ENCODE measurements at regions not wholly inside any gene's neighbourhood (a gene's known extent, or its start where the extent isn't known, plus 50 kb on each side); places are given as distances from the start of the nearest gene placed in this dataset.
"Not testable (repeated sequence)": the region's sequence is repeated elsewhere in the genome, so short reads cannot be mapped to it uniquely, and the experiment has no call there.

DNA sequence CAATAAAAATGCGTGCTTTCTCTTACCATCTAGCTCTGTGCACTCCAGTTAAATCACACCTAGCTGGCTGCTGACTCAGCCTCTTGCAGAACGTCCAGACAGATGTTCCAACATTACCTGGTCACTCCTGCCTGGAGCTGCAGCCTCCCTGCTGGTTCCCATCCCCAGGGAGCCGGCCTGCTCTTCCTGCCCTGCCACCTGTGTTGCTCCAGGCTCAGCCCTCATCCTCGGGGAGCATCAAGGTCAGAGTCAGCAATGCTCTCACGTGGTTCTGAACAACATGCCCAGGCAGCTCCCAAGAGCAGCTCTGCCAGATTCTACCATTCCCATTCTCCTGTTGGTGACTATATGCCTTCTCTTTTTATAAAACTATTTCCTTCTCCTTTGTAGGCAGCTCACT is 81.3 kb downstream of the GADD45G start:
- DNase-seq (no peak), ATAC-seq (no peak)
- CTCF ChIA-PET: no interaction called here
- H3K36me3 Mint-ChIP-seq (ENCODE audit: low read depth): no peaks in the 10 kb centered on the region
- H3K27me3 Mint-ChIP-seq (ENCODE audit: low read depth): peaks cover 7% of the 10 kb centered on the region
- peak overlapping the region; percentile 23 for H3K27ac Mint-ChIP-seq
- no peak overlapping the region for H3K4me3 Mint-ChIP-seq
- no peaks in the 10 kb centered on the region for H3K9me3 Mint-ChIP-seq (ENCODE audit: insufficient read depth)
- POLR2A ChIA-PET: interaction anchor here (0.8 kb wide), 1 partner anchor 11 kb away, joined by 3 read pairs; no protein-coding TSS in a partner anchor
- peaks cover 22% of the 10 kb centered on the region for H3K4me1 Mint-ChIP-seq (ENCODE audit: low read depth)

GRCh38 chr9:89686621-89687020 is 81.8 kb downstream of the GADD45G start:
- no peaks in the 10 kb centered on the region for H3K9me3 Mint-ChIP-seq (ENCODE audit: insufficient read depth)
- CTCF ChIA-PET: no interaction called here

GRCh38 chr9:89687188-89687587 is 82.4 kb downstream of the GADD45G start:
- CTCF ChIA-PET: interaction anchor here (1.0 kb wide), 1 partner anchor 11 kb away, joined by 3 read pairs; no protein-coding TSS in a partner anchor
- peaks cover 7% of the 10 kb centered on the region for H3K27me3 Mint-ChIP-seq (ENCODE audit: low read depth)
- no peak for DNase-seq
- H3K9me3 Mint-ChIP-seq (ENCODE audit: insufficient read depth): no peaks in the 10 kb centered on the region
- no peak for ATAC-seq
- peaks cover 30% of the 10 kb centered on the region for H3K4me1 Mint-ChIP-seq (ENCODE audit: low read depth)
- no peak overlapping the region for H3K4me3 Mint-ChIP-seq
- H3K36me3 Mint-ChIP-seq (ENCODE audit: low read depth): no peaks in the 10 kb centered on the region
- POLR2A ChIA-PET: no interaction called here
- H3K27ac Mint-ChIP-seq: no peak overlapping the region

More at GRCh38 chr9:89686621-89687020, 81.8 kb downstream of the GADD45G start:
- Mint-ChIP-seq H3K27ac (no peak overlapping the region), H3K4me1 (ENCODE audit: low read depth) (peaks cover 27% of the 10 kb centered on the region), H3K27me3 (ENCODE audit: low read depth) (peaks cover 7% of the 10 kb centered on the region), H3K36me3 (ENCODE audit: low read depth) (no peaks in the 10 kb centered on the region), H3K4me3 (no peak overlapping the region)
- POLR2A ChIA-PET: interaction anchor here (0.8 kb wide), 1 partner anchor 11 kb away, joined by 3 read pairs; no protein-coding TSS in a partner anchor
- ATAC-seq: no peak
- DNase-seq: no peak

DNA sequence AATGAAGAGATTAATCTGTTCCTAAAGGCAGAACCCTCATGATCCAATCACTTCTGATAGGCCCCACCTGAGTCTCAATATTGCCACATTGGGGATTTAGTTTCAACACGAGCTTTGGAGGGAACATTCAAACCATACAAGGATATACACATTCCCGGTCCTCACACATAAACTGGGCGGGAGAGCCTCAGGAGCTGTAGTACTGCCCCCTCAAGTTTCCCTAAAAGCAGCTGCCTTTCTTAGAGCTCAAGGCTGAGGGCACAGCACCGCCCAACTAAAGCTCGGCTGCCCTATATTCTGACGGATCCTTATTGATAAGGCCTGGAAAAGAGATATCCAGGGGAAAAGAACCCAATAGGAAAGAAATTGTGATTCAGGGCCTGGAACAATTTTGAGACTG is 83.0 kb downstream of the GADD45G start:
- no peak overlapping the region for H3K4me3 Mint-ChIP-seq
- H3K9me3 Mint-ChIP-seq (ENCODE audit: insufficient read depth): no peaks in the 10 kb centered on the region
- peaks cover 7% of the 10 kb centered on the region for H3K27me3 Mint-ChIP-seq (ENCODE audit: low read depth)
- no peak for DNase-seq
- no peak for ATAC-seq
- POLR2A ChIA-PET: interaction anchor here (0.8 to 1.0 kb wide), 2 partner anchors 13 to 83 kb away, joined by 3 to 5 read pairs; partner anchors contain the start of gene GADD45G
- CTCF ChIA-PET: interaction anchor here (0.6 to 1.0 kb wide), 3 partner anchors 10 to 345 kb away, joined by 3 read pairs; no protein-coding TSS in a partner anchor
- H3K4me1 Mint-ChIP-seq (ENCODE audit: low read depth): peaks cover 34% of the 10 kb centered on the region
- no peaks in the 10 kb centered on the region for H3K36me3 Mint-ChIP-seq (ENCODE audit: low read depth)
- no peak overlapping the region for H3K27ac Mint-ChIP-seq

DNA sequence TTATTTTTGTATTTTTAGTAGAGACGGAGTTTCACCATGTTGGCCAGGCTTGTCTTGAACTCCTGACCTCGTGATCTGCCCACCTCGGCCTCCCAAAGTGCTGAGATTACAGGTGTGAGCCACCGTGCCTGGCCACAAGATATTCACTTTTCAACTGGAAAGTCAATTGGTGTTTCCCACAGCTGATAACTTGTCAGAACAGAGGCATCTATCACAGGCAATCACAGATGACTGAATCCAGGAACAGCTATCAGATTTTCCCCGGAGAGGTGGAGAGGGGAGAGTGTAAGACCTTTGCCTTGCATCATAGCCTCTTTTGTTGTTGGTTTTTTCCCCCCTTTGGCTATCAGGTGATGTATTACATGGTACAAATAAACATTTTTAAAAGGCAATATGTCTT is 84.5 kb downstream of the GADD45G start:
- ATAC-seq; DNase-seq; POLR2A ChIA-PET; H3K9me3 Mint-ChIP-seq (ENCODE audit: insufficient read depth); H3K27me3 Mint-ChIP-seq (ENCODE audit: low read depth); H3K4me3 Mint-ChIP-seq; H3K36me3 Mint-ChIP-seq (ENCODE audit: low read depth); H3K27ac Mint-ChIP-seq; CTCF ChIA-PET: not testable (repeated sequence)
- H3K4me1 Mint-ChIP-seq (ENCODE audit: low read depth): peaks cover 39% of the 10 kb centered on the region

- ChIA-PET CTCF (interaction anchor here (0.7 to 1.9 kb wide), 3 partner anchors 35 to 60 kb away, joined by 3 to 4 read pairs (median 3); no protein-coding TSS in a partner anchor), POLR2A (interaction anchor here (0.9 to 4.3 kb wide), 3 partner anchors 12 to 86 kb away, joined by 3 to 17 read pairs (median 5); partner anchors contain the start of gene GADD45G)
- H3K9me3 Mint-ChIP-seq (ENCODE audit: insufficient read depth): no peaks in the 10 kb centered on the region
- H3K27me3 Mint-ChIP-seq (ENCODE audit: low read depth): peaks cover 7% of the 10 kb centered on the region
- peaks cover 39% of the 10 kb centered on the region for H3K4me1 Mint-ChIP-seq (ENCODE audit: low read depth)
- ATAC-seq (peak; percentile 79), DNase-seq (no peak)
- no peaks in the 10 kb centered on the region for H3K36me3 Mint-ChIP-seq (ENCODE audit: low read depth)
- peak overlapping the region; percentile 66 for H3K27ac Mint-ChIP-seq
- no peak overlapping the region for H3K4me3 Mint-ChIP-seq
These were observed 85.6 kb downstream of the GADD45G start for GRCh38 chr9:89690334-89690912.

- Mint-ChIP-seq H3K27me3 (ENCODE audit: low read depth) (no peaks in the 10 kb centered on the region), H3K9me3 (ENCODE audit: insufficient read depth) (no peaks in the 10 kb centered on the region), H3K4me1 (ENCODE audit: low read depth) (peaks cover 60% of the 10 kb centered on the region), H3K27ac (no peak overlapping the region), H3K36me3 (ENCODE audit: low read depth) (peaks cover 2% of the 10 kb centered on the region), H3K4me3 (no peak overlapping the region)
- CTCF ChIA-PET: interaction anchor here (1.7 kb wide), 1 partner anchor 93 kb away, joined by 5 read pairs; no protein-coding TSS in a partner anchor
- POLR2A ChIA-PET: interaction anchor here (2.2 kb wide), 1 partner anchor 48 kb away, joined by 8 read pairs; no protein-coding TSS in a partner anchor
- ATAC-seq (no peak), DNase-seq (no peak)
These were observed 90.7 kb downstream of the GADD45G start for GRCh38 chr9:89695441-89695891.

DNA sequence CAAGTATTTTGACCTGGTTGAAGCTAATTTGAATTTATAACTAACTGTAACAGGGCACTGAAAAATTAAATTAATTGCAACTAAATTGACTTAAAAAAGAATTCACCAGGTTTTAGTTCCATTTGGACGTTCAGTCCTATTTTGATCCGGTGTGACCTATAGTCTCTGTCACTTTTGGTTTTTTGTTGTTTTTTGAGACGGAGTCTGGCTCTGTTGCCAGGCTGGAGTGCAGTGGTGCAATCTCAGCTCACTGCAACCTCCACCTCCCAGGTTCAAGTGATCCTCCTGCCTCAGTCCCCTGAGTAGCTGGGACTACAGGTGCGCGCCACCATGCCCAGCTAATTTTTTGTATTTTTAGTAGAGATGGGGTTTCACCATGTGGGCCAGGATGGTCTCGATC is 91.2 kb downstream of the GADD45G start:
- H3K27ac Mint-ChIP-seq; H3K36me3 Mint-ChIP-seq (ENCODE audit: low read depth); H3K4me3 Mint-ChIP-seq; ATAC-seq; H3K27me3 Mint-ChIP-seq (ENCODE audit: low read depth); DNase-seq; H3K9me3 Mint-ChIP-seq (ENCODE audit: insufficient read depth): not testable (repeated sequence)
- peaks cover 58% of the 10 kb centered on the region for H3K4me1 Mint-ChIP-seq (ENCODE audit: low read depth)
- POLR2A ChIA-PET: interaction anchor here (2.2 kb wide), 1 partner anchor 47 kb away, joined by 8 read pairs; no protein-coding TSS in a partner anchor
- CTCF ChIA-PET: interaction anchor here (1.7 kb wide), 1 partner anchor 93 kb away, joined by 5 read pairs; no protein-coding TSS in a partner anchor

GRCh38 chr9:89696780-89697179 is 92.0 kb downstream of the GADD45G start:
- CTCF ChIA-PET: interaction anchor here (1.6 to 1.7 kb wide), 2 partner anchors 94 to 222 kb away, joined by 4 to 5 read pairs; no protein-coding TSS in a partner anchor
- no peaks in the 10 kb centered on the region for H3K9me3 Mint-ChIP-seq (ENCODE audit: insufficient read depth)
- peaks cover 58% of the 10 kb centered on the region for H3K4me1 Mint-ChIP-seq (ENCODE audit: low read depth)

GRCh38 chr9:89697553-89697952 is 92.7 kb downstream of the GADD45G start:
- CTCF ChIA-PET: interaction anchor here (1.4 to 1.7 kb wide), 3 partner anchors 13 to 222 kb away, joined by 4 to 6 read pairs (median 5); no protein-coding TSS in a partner anchor
- H3K27me3 Mint-ChIP-seq (ENCODE audit: low read depth): no peaks in the 10 kb centered on the region

More at GRCh38 chr9:89696780-89697179, 92.0 kb downstream of the GADD45G start:
- no peak overlapping the region for H3K27ac Mint-ChIP-seq
- no peak overlapping the region for H3K4me3 Mint-ChIP-seq
- no peaks in the 10 kb centered on the region for H3K27me3 Mint-ChIP-seq (ENCODE audit: low read depth)
- POLR2A ChIA-PET: interaction anchor here (0.9 to 2.2 kb wide), 2 partner anchors 46 to 47 kb away, joined by 3 to 8 read pairs; no protein-coding TSS in a partner anchor
- H3K36me3 Mint-ChIP-seq (ENCODE audit: low read depth): peaks cover 2% of the 10 kb centered on the region
- ATAC-seq: no peak
- DNase-seq: no peak

GRCh38 chr9:89698411-89699005 is 93.7 kb downstream of the GADD45G start:
- peaks cover 60% of the 10 kb centered on the region for H3K4me1 Mint-ChIP-seq (ENCODE audit: low read depth)
- ATAC-seq (no peak), DNase-seq (no peak)
- H3K4me3 Mint-ChIP-seq: no peak overlapping the region
- peak overlapping the region; percentile 19 for H3K27ac Mint-ChIP-seq
- ChIA-PET CTCF (interaction anchor here (1.1 to 6.2 kb wide), 5 partner anchors 10 to 95 kb away, joined by 3 to 46 read pairs (median 5); no protein-coding TSS in a partner anchor), POLR2A (interaction anchor here (1.0 to 1.3 kb wide), 2 partner anchors 16 to 45 kb away, joined by 3 to 5 read pairs; no protein-coding TSS in a partner anchor)
- no peaks in the 10 kb centered on the region for H3K27me3 Mint-ChIP-seq (ENCODE audit: low read depth)
- H3K9me3 Mint-ChIP-seq (ENCODE audit: insufficient read depth): no peaks in the 10 kb centered on the region
- H3K36me3 Mint-ChIP-seq (ENCODE audit: low read depth): peaks cover 2% of the 10 kb centered on the region

More at GRCh38 chr9:89697553-89697952, 92.7 kb downstream of the GADD45G start:
- Mint-ChIP-seq H3K9me3 (ENCODE audit: insufficient read depth) (no peaks in the 10 kb centered on the region), H3K4me3 (no peak overlapping the region), H3K36me3 (ENCODE audit: low read depth) (peaks cover 2% of the 10 kb centered on the region), H3K27ac (no peak overlapping the region), H3K4me1 (ENCODE audit: low read depth) (peaks cover 58% of the 10 kb centered on the region)
- ATAC-seq (no peak), DNase-seq (no peak)
- POLR2A ChIA-PET: interaction anchor here (0.8 to 0.9 kb wide), 2 partner anchors 11 to 46 kb away, joined by 3 read pairs; no protein-coding TSS in a partner anchor

Data from activated CD8-positive, alpha-beta T cell treated with anti-CD3 and anti-CD28 coated beads, Interleukin-2, amount 10 ng/mL, durations not matched to agents 7 days and 5 days (primary cell).